Erythroblast (primary cell): ENCODE measurements at regions not wholly inside any gene's neighbourhood (a gene's known extent, or its start where the extent isn't known, plus 50 kb on each side); places are given as distances from the start of the nearest gene placed in this dataset.

Source experiments
- GATA1 ChIP-seq: IDR thresholded peaks from 2 replicates; pipeline ENCODE4 v1.6.1; 2011; ENCODE audit warnings: low read depth, mild to moderate bottlenecking, control low read depth, low read length, moderate library complexity
- POLR2A ChIP-seq: IDR thresholded peaks from 2 replicates; pipeline ENCODE4 v1.6.1; 2011; ENCODE audit warnings: mild to moderate bottlenecking, low read length

GRCh38 chr2:64390586-64390985 lies 63.4 kb upstream of the LGALSL start:
- TF ChIP-seq POLR2A: no peak
- TF ChIP-seq GATA1: no peak
